Prostate gland (tissue), 2 donors: ENCODE measurements at regions not wholly inside any gene's neighbourhood (a gene's known extent, or its start where the extent isn't known, plus 50 kb on each side); places are given as distances from the start of the nearest gene placed in this dataset.

Experiments used
- DNase-seq: peaks from one replicate; pipeline ENCODE4 v3.0.0-alpha.2; 2019; ENCODE audit warnings: low spot score
- H3K27ac ChIP-seq, 2 donors: fragments of 200-600 bp; sonication (generic); 2 replicates each; pipeline ENCODE4 v1.5.1; 2017 to 2019
- H3K27me3 ChIP-seq: fragments of 200-600 bp; sonication (generic); replicated peaks from 2 replicates; pipeline ENCODE4 v1.5.1; 2019; ENCODE audit not compliant: insufficient read depth
- H3K36me3 ChIP-seq, 2 donors: fragments of 200-600 bp; sonication (generic); 1 replicate in 1 of 2; 2 replicates in 1 of 2; pipeline versions ENCODE4 v1.5.1 to v1.8.1; 2017 to 2019
- H3K4me1 ChIP-seq: fragments of 200-600 bp; sonication (generic); replicated peaks from 2 replicates; pipeline ENCODE4 v1.5.1; 2019
- H3K4me3 ChIP-seq, 2 donors: fragments of 200-600 bp; sonication (generic); 2 replicates each; pipeline ENCODE4 v1.5.1; 2017 to 2019
- H3K9me3 ChIP-seq: fragments of 200-600 bp; sonication (generic); 2 replicates; pipeline ENCODE4 v1.5.1; 2017
- POLR2A ChIP-seq: fragments of 450-650 bp; IDR thresholded peaks from one replicate; pipeline ENCODE4 v1.6.1; 2016; ENCODE audit warnings: antibody characterized with exemption, mild to moderate bottlenecking
- POLR2AphosphoS5 ChIP-seq: sonication (generic); formaldehyde crosslinking; IDR thresholded peaks from one replicate; pipeline ENCODE4 v1.6.1; 2017; ENCODE audit warnings: antibody characterized with exemption
- WGBS: methylation state at CpG from one replicate; pipeline ENCODE4 v1.1.5; 2018; 5-methylcytosine and 5-hydroxymethylcytosine counted together
- intact Hi-C: fragments of 100-400 bp; cut with DNase I; formaldehyde crosslinking; loops from one replicate; pipeline ENCODE4 v1.14.2; 2022
- TF ChIP-seq, protein P1 (sequence below), 4 experiments: fragments of 200-600 bp in 2 of 4; fragments of 450-650 bp in 2 of 4; sonication (generic) in 2 of 4; IDR thresholded peaks; 1 replicate in 3 of 4; 2 replicates in 1 of 4; pipeline ENCODE4 v1.5.1; 2016 to 2019; ENCODE audit warnings: antibody characterized with exemption in 4 of 4, mild to moderate bottlenecking in 2 of 4, moderate library complexity in 2 of 4

DNA sequence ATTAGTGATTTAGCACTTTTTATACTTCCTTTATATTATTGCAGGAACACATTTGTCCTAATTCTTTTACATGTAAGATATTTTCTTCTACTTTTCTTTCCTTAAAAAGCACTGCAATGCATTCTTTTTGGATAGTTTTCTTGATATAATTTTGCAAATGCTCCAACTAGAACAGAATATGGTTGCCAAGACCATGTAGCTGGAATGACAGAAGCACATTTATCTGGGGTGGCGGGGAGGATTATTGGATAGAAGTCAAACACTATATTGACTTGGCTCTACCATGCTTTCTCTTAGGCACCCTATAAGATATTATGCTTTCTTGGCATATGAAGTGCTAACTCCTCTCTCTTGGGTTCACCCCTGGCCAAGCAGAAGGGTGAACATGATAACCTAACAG, 983.5 kb downstream of the FAT4 start:
- Histone ChIP-seq H3K27ac (no peak overlapping the region), H3K27me3 (no peaks in the 10 kb centered on the region), H3K4me3 (no peak overlapping the region), H3K9me3 (no peaks in the 10 kb centered on the region), H3K4me1 (no peaks in the 10 kb centered on the region), H3K36me3 (no peaks in the 10 kb centered on the region)
- WGBS: 89% methylated on average over 1 of the region's 1 CpG
- intact Hi-C loops: no loop called here
- TF ChIP-seq POLR2AphosphoS5 (no peak), POLR2A (no peak)
- TF ChIP-seq, protein P1, sequence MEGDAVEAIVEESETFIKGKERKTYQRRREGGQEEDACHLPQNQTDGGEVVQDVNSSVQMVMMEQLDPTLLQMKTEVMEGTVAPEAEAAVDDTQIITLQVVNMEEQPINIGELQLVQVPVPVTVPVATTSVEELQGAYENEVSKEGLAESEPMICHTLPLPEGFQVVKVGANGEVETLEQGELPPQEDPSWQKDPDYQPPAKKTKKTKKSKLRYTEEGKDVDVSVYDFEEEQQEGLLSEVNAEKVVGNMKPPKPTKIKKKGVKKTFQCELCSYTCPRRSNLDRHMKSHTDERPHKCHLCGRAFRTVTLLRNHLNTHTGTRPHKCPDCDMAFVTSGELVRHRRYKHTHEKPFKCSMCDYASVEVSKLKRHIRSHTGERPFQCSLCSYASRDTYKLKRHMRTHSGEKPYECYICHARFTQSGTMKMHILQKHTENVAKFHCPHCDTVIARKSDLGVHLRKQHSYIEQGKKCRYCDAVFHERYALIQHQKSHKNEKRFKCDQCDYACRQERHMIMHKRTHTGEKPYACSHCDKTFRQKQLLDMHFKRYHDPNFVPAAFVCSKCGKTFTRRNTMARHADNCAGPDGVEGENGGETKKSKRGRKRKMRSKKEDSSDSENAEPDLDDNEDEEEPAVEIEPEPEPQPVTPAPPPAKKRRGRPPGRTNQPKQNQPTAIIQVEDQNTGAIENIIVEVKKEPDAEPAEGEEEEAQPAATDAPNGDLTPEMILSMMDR (IDR thresholded peaks at IDR 0.05): no peak
- no peak for DNase-seq

DNA sequence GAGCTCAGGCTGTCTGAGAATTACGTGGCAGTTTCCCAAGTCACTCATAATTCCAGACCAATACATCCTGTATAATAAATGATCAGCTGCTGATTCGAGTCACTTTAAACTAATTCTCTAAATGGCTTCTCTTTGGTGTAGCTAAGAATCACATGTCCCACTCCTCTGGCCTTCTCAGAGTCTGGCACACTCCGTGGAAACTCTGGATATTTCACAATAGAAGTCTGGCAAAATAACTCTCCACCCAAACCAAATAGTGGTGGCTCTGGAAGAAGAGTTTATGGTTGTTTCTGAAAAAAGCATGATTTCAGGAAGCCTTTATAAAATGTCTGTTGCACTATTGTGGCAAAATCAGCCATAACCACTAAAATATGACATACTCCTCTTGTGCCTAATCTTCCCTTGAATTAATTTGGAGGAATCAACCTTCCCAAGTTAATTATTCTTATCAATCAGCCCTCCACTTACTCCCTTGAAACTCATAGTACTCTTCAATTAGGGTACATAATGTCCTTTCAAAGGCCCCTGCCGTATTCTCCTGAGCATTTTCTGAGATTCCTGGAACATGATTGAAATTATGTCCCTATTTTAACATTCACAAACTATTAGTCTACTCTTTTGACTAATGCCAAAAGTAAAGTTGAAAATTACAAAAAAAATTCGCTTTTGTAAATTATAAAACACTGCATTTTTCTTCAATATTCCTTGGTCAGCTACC, 991.6 kb downstream of the FAT4 start:
- no peaks in the 10 kb centered on the region for H3K27me3 ChIP-seq
- DNase-seq: no peak
- no peak overlapping the region for H3K27ac ChIP-seq
- intact Hi-C loops: no loop called here
- H3K4me1 ChIP-seq: no peaks in the 10 kb centered on the region
- TF ChIP-seq, protein P1 (IDR thresholded peaks at IDR 0.05): no peak
- TF ChIP-seq POLR2AphosphoS5 (no peak), POLR2A (no peak)
- no peaks in the 10 kb centered on the region for H3K9me3 ChIP-seq
- 74% methylated on average over 5 of the region's 5 CpGs for WGBS
- no peak overlapping the region for H3K4me3 ChIP-seq
- H3K36me3 ChIP-seq: no peaks in the 10 kb centered on the region

DNA sequence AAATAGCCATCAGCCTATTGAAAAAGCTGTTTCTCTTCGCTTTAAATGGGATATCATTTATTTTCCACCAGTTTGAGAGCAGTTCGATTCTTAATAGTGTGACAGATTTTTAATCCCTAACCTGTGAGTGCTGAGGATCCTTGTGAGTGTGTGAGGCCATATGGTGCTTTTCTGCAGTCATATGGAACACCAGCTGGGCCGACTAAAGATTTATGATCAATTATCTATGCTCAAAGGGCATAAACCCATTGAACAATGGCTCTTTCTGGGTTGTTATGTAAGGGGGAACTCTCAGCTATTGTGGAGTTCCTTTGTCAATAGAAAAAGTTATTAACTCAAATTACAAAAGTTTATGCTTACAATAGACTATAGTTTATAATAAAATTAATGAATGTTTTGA, 1003.6 kb downstream of the FAT4 start:
- Histone ChIP-seq H3K36me3 (no peaks in the 10 kb centered on the region), H3K9me3 (no peaks in the 10 kb centered on the region), H3K4me3 (no peak overlapping the region), H3K27ac (no peak overlapping the region), H3K4me1 (no peaks in the 10 kb centered on the region), H3K27me3 (no peaks in the 10 kb centered on the region)
- intact Hi-C loops: no loop called here
- no peak for DNase-seq
- TF ChIP-seq POLR2AphosphoS5 (no peak), POLR2A (no peak)
- TF ChIP-seq, protein P1 (IDR thresholded peaks at IDR 0.05): no peak
- WGBS: 76% methylated on average over 3 of the region's 3 CpGs

DNA sequence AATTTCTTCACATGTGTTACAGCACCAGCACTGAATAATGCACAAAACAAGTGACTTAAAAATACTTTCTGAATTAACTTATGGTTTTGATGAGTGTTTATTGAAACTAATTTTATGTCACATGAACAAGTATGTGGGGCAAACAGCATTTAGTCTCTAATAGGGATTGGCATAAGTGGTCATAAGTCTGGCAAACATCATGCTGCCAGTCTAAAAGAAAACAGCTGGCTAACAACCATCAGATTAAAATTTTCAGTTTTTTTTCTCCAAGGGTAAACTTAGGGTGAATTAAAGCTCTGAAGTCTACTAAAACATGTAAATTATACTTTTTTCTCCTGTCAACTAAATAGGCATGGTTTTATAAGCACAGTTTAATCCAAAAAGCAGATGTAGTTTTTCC, 1014.2 kb downstream of the FAT4 start:
- TF ChIP-seq, protein P1 (IDR thresholded peaks at IDR 0.05): no peak
- TF ChIP-seq POLR2A: no peak
- no peak for TF ChIP-seq POLR2AphosphoS5
- no peaks in the 10 kb centered on the region for H3K4me1 ChIP-seq
- no peaks in the 10 kb centered on the region for H3K36me3 ChIP-seq
- no peak overlapping the region for H3K27ac ChIP-seq
- intact Hi-C loops: no loop called here
- no peaks in the 10 kb centered on the region for H3K27me3 ChIP-seq
- H3K9me3 ChIP-seq: no peaks in the 10 kb centered on the region
- no peak for DNase-seq
- H3K4me3 ChIP-seq: no peak overlapping the region

DNA sequence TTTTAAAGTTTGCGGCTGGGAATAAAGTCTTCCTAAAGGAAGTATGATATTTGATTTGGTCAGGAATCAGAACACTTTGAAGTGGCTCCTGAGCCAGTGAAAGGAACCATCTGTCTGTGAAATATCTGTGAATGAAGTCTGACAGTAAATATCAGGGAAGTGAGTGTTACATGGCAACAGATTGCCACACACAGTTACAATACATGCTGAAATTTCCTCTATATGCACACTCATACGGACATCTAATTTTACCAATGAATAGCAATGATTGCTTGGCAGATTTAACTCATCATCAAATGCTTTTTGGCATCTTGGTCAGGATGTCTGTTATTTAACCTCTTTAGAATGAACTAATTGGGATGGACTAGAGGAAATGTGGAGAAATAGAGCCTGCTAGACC, 1023.8 kb downstream of the FAT4 start:
- WGBS: 82% methylated on average over 2 of the region's 2 CpGs
- intact Hi-C loops: no loop called here
- no peaks in the 10 kb centered on the region for H3K4me1 ChIP-seq

More for the DNA sequence above, 1023.8 kb downstream of the FAT4 start:
- H3K36me3 ChIP-seq: no peaks in the 10 kb centered on the region
- no peak overlapping the region for H3K27ac ChIP-seq
- DNase-seq: no peak
- H3K4me3 ChIP-seq: no peak overlapping the region
- no peaks in the 10 kb centered on the region for H3K9me3 ChIP-seq
- TF ChIP-seq POLR2AphosphoS5: no peak
- no peak for TF ChIP-seq POLR2A
- TF ChIP-seq, protein P1 (IDR thresholded peaks at IDR 0.05): no peak
- H3K27me3 ChIP-seq: no peaks in the 10 kb centered on the region
